Common myeloid progenitor, CD34-positive (primary cell): ENCODE measurements at regions not wholly inside any gene's neighbourhood (a gene's known extent, or its start where the extent isn't known, plus 50 kb on each side); places are given as distances from the start of the nearest gene placed in this dataset.

Experiments
- CTCF ChIA-PET: fragments of 350-600 bp; sonication (Branson Sonifier 250); formaldehyde crosslinking; loops from one replicate; lab custom pipeline; 2021; ENCODE audit warnings: antibody characterized with exemption; lab: Charles Lee
- POLR2A ChIA-PET: fragments of 350-600 bp; sonication (Branson Sonifier 250); formaldehyde crosslinking; loops from one replicate; lab custom pipeline; 2021; ENCODE audit warnings: antibody characterized with exemption; lab: Charles Lee
- DNase-seq, 3 donors: peaks; one replicate each; pipeline versions ENCODE4 v3.0.0 to v3.0.0-alpha.2; 2013
- H3K27ac ChIP-seq, 2 experiments: 1 replicate in 1 of 2; 2 replicates in 1 of 2; pipeline ENCODE4 v1.7.0; 2013; ENCODE audit warnings: inconsistent platforms in 2 of 2, low read length in 2 of 2, mild to moderate bottlenecking in 2 of 2, low read depth in 1 of 2, moderate library complexity in 1 of 2; ENCODE audit not compliant: severe bottlenecking in 2 of 2, insufficient read depth in 1 of 2, poor library complexity in 1 of 2
- H3K27me3 ChIP-seq, 5 experiments: replicated peaks in 2 of 5; 1 replicate in 3 of 5; 2 replicates in 2 of 5; pipeline versions ENCODE4 v1.6.1 to v1.7.0; 2013; ENCODE audit warnings: low read length in 4 of 5, mild to moderate bottlenecking in 2 of 5, moderate library complexity in 2 of 5, inconsistent platforms in 1 of 5; ENCODE audit not compliant: insufficient read depth in 5 of 5, control insufficient read depth in 4 of 5
- H3K36me3 ChIP-seq, 4 experiments: 1 replicate in 2 of 4; 2 replicates in 2 of 4; pipeline versions ENCODE4 v1.6.1 to v1.7.0; 2013; ENCODE audit warnings: low read length in 3 of 4, control low read depth in 1 of 4, mild to moderate bottlenecking in 1 of 4; ENCODE audit not compliant: control insufficient read depth in 4 of 4, insufficient read depth in 4 of 4
- H3K4me1 ChIP-seq, 4 experiments: 1 replicate in 3 of 4; 2 replicates in 1 of 4; pipeline versions ENCODE4 v1.6.1 to v1.7.1; 2013; ENCODE audit warnings: low read length in 3 of 4, mild to moderate bottlenecking in 3 of 4, control low read depth in 1 of 4, inconsistent platforms in 1 of 4, moderate library complexity in 1 of 4; ENCODE audit not compliant: control insufficient read depth in 4 of 4, insufficient read depth in 4 of 4; ENCODE audit errors: control extremely low read depth in 1 of 4
- H3K4me3 ChIP-seq, 7 experiments: 1 replicate in 4 of 7; 2 replicates in 3 of 7; pipeline versions ENCODE4 v1.5.1 to v1.7.0; 2013; ENCODE audit warnings: mild to moderate bottlenecking in 7 of 7, low read length in 6 of 7, moderate library complexity in 6 of 7, inconsistent platforms in 2 of 7, low read depth in 2 of 7, control low read depth in 1 of 7; ENCODE audit not compliant: insufficient read depth in 4 of 7, control insufficient read depth in 1 of 7; ENCODE audit errors: extremely low read depth in 1 of 7
- H3K9me3 ChIP-seq, 5 experiments: 1 replicate in 4 of 5; 2 replicates in 1 of 5; pipeline versions ENCODE4 v1.6.1 to v1.7.1; 2013; ENCODE audit warnings: low read length in 4 of 5, mild to moderate bottlenecking in 2 of 5, inconsistent platforms in 1 of 5, low read depth in 1 of 5, moderate library complexity in 1 of 5; ENCODE audit not compliant: control insufficient read depth in 4 of 5, insufficient read depth in 2 of 5; ENCODE audit errors: control extremely low read depth in 1 of 5
- WGBS: methylation state at CpG from one replicate; pipeline ENCODE4 v1.1.5; 2013; ENCODE audit not compliant: insufficient coverage; 5-methylcytosine and 5-hydroxymethylcytosine counted together

- Histone ChIP-seq H3K36me3 (no peaks in the 10 kb centered on the region), H3K4me3 (no peak overlapping the region), H3K4me1 (no peaks in the 10 kb centered on the region), H3K27me3 (peaks cover 0 to 3% (median 0%) of the 10 kb centered on the region in 5 experiments), H3K27ac (no peak overlapping the region), H3K9me3 (no peaks in the 10 kb centered on the region)
- ChIA-PET CTCF (no interaction called here), POLR2A (no interaction called here)
- 73% methylated on average over 15 of the region's 15 CpGs for WGBS
- DNase-seq: peak in 1 of 3 donors; percentile 3
Observed at GRCh38 chr3:66858656-66859381, 139.3 kb upstream of the KBTBD8 start.

DNA sequence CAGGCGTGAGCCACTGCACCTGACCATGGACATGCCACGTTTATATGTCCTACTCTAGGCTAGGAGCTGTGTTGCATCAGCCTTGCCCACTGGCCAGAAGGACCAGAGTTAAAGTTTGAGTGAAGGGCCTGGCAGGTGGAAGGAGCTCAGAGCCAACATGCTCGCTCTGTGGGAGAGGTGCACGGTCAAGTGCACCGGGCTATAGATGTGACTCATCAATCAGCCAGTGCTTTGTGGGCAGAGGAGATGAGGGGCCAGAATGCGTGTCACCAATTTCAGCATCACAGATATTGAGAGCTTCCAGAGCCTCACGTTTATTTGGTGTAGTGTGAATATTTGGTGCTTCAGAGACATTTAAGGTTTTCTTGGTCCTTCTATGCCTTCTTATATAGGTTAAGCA is 137.3 kb upstream of the KBTBD8 start:
- no peaks in the 10 kb centered on the region for H3K4me1 ChIP-seq
- no peaks in the 10 kb centered on the region for H3K27me3 ChIP-seq
- no peaks in the 10 kb centered on the region for H3K36me3 ChIP-seq
- WGBS: 98% methylated on average over 4 of the region's 7 CpGs
- no peak overlapping the region for H3K4me3 ChIP-seq
- CTCF ChIA-PET: no interaction called here
- POLR2A ChIA-PET: no interaction called here
- DNase-seq: no peak
- H3K9me3 ChIP-seq: no peaks in the 10 kb centered on the region
- H3K27ac ChIP-seq: no peak overlapping the region

GRCh38 chr3:66863205-66864111 is 134.6 kb upstream of the KBTBD8 start:
- Histone ChIP-seq H3K27me3 (no peaks in the 10 kb centered on the region), H3K36me3 (no peaks in the 10 kb centered on the region), H3K4me1 (no peaks in the 10 kb centered on the region), H3K27ac (no peak overlapping the region), H3K9me3 (no peaks in the 10 kb centered on the region), H3K4me3 (no peak overlapping the region)
- no peak for DNase-seq
- ChIA-PET CTCF (no interaction called here), POLR2A (no interaction called here)
- 95% methylated on average over 4 of the region's 10 CpGs for WGBS

- Histone ChIP-seq H3K9me3 (no peaks in the 10 kb centered on the region), H3K36me3 (no peaks in the 10 kb centered on the region), H3K27ac (no peak overlapping the region), H3K4me3 (no peak overlapping the region), H3K27me3 (no peaks in the 10 kb centered on the region), H3K4me1 (no peaks in the 10 kb centered on the region)
- POLR2A ChIA-PET: no interaction called here
- CTCF ChIA-PET: no interaction called here
- no peak for DNase-seq
- 90% methylated on average over 2 of the region's 2 CpGs for WGBS
Observed at GRCh38 chr3:66884659-66885058, 113.4 kb upstream of the KBTBD8 start.

DNA sequence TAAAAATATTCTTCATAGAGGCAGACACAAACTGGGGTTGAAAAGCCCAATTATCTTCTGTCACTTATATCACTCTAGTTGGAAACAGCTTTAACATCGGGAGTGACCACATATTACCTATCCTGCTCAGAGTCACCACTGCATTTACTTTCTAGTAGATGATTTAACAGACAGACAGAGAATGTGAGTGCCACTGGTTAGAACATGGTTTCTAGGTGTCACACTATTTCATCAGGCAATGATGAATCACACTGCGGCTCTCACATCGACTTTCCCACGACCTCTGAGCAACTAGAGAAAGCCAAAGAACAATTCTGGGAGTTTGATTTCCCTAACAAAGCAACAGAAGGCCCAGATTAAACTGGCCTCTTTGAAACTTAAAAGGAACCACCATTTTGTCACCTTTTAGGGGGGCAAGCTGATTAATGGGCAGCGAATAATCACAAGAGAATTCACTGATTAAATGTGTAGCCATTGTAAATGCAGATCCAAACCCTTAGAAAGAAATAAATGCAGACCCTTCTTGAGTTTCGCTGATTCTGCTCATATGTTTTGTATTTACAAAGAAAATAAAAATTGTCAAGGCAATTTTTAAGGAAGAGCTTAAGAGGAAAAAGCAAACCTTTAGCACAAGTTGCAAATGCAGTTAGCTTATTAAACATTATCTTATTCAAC is 112.6 kb upstream of the KBTBD8 start:
- Histone ChIP-seq H3K9me3 (no peaks in the 10 kb centered on the region), H3K36me3 (no peaks in the 10 kb centered on the region), H3K4me3 (no peak overlapping the region), H3K27me3 (no peaks in the 10 kb centered on the region), H3K4me1 (no peaks in the 10 kb centered on the region), H3K27ac (no peak overlapping the region)
- ChIA-PET POLR2A (no interaction called here), CTCF (no interaction called here)
- no peak for DNase-seq
- 73% methylated on average over 3 of the region's 6 CpGs for WGBS

GRCh38 chr3:66889750-66890494 is 108.2 kb upstream of the KBTBD8 start:
- Histone ChIP-seq H3K27me3 (no peaks in the 10 kb centered on the region), H3K36me3 (no peaks in the 10 kb centered on the region), H3K9me3 (no peaks in the 10 kb centered on the region), H3K27ac (no peak overlapping the region), H3K4me3 (no peak overlapping the region), H3K4me1 (no peaks in the 10 kb centered on the region)
- 87% methylated on average over 9 of the region's 11 CpGs for WGBS
- no peak for DNase-seq
- POLR2A ChIA-PET: no interaction called here
- CTCF ChIA-PET: no interaction called here
